ENCODE measurements at regions not wholly inside any gene's neighbourhood (a gene's known extent, or its start where the extent isn't known, plus 50 kb on each side); places are given as distances from the start of the nearest gene placed in this dataset.

- TF ChIP-seq, protein P1, sequence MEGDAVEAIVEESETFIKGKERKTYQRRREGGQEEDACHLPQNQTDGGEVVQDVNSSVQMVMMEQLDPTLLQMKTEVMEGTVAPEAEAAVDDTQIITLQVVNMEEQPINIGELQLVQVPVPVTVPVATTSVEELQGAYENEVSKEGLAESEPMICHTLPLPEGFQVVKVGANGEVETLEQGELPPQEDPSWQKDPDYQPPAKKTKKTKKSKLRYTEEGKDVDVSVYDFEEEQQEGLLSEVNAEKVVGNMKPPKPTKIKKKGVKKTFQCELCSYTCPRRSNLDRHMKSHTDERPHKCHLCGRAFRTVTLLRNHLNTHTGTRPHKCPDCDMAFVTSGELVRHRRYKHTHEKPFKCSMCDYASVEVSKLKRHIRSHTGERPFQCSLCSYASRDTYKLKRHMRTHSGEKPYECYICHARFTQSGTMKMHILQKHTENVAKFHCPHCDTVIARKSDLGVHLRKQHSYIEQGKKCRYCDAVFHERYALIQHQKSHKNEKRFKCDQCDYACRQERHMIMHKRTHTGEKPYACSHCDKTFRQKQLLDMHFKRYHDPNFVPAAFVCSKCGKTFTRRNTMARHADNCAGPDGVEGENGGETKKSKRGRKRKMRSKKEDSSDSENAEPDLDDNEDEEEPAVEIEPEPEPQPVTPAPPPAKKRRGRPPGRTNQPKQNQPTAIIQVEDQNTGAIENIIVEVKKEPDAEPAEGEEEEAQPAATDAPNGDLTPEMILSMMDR (IDR thresholded peaks at IDR 0.05): no peak
- TF ChIP-seq POLR2AphosphoS5 (IDR thresholded peaks at IDR 0.05; ENCODE audit: insufficient read depth in 1 of 2, low read depth in 1 of 2) (no peak), POLR2A (IDR thresholded peaks at IDR 0.05) (no peak)
These were observed 491.9 kb upstream of the PFKP start for GRCh38 chr10:2575460-2575859.
